OCI-LY3 (cell line): ENCODE measurements at regions not wholly inside any gene's neighbourhood (a gene's known extent, or its start where the extent isn't known, plus 50 kb on each side); places are given as distances from the start of the nearest gene placed in this dataset.

Source experiments
- H2AFZ ChIP-seq: fragments of 200-600, 300-600 bp; shearing (Covaris generic); 2 replicates; pipeline ENCODE4 v1.6.0; 2014; ENCODE audit warnings: antibody characterized with exemption, low read depth, low read length
- H3K27ac ChIP-seq: fragments of 200-600, 300-600 bp; sonication (generic); 2 replicates; pipeline ENCODE4 v1.5.1; 2014; ENCODE audit warnings: mild to moderate bottlenecking, low read length, moderate library complexity, mixed read lengths
- H3K27me3 ChIP-seq: fragments of 200-600, 300-600 bp; sonication (generic); 2 replicates; pipeline ENCODE4 v1.6.1; 2014; ENCODE audit warnings: low read depth, low read length, mixed read lengths
- H3K36me3 ChIP-seq: fragments of 200-600, 300-600 bp; sonication (generic); replicated peaks from 2 replicates; pipeline ENCODE3; 2014; ENCODE audit warnings: low read depth, low read length, mixed read lengths
- H3K4me1 ChIP-seq: fragments of 300-600, 200-600 bp; sonication (generic); 2 replicates; pipeline ENCODE4 v1.6.1; 2014; ENCODE audit warnings: low read length, mixed read lengths
- H3K4me2 ChIP-seq: fragments of 200-600, 300-600 bp; sonication (generic); 2 replicates; pipeline ENCODE4 v1.6.1; 2014; ENCODE audit warnings: low read length, mixed read lengths
- H3K4me3 ChIP-seq: fragments of 300-600, 200-600 bp; sonication (generic); 2 replicates; pipeline ENCODE4 v1.5.1; 2014; ENCODE audit warnings: antibody characterized with exemption, mild to moderate bottlenecking, low read length, moderate library complexity
- H3K79me2 ChIP-seq: fragments of 300-600, 200-600 bp; shearing (Covaris generic); 2 replicates; pipeline ENCODE4 v1.6.1; 2014; ENCODE audit warnings: mild to moderate bottlenecking, low read length, mixed read lengths
- H3K9ac ChIP-seq: fragments of 300-600, 200-600 bp; shearing (Covaris generic); 2 replicates; pipeline ENCODE4 v1.6.0; 2014; ENCODE audit warnings: mild to moderate bottlenecking, low read length, moderate library complexity
- H3K9me3 ChIP-seq: fragments of 200-600, 300-600 bp; shearing (Covaris generic); 2 replicates; pipeline ENCODE4 v1.6.1; 2014; ENCODE audit warnings: low read length, mixed read lengths; ENCODE audit not compliant: insufficient read depth
- H4K20me1 ChIP-seq: fragments of 200-600, 300-600 bp; sonication (generic); 2 replicates; pipeline ENCODE4 v1.6.1; 2016; ENCODE audit warnings: low read length, mixed read lengths; ENCODE audit not compliant: insufficient read depth
- CTCF ChIP-seq: fragments of 200-600, 300-600 bp; sonication (generic); IDR thresholded peaks from 2 replicates; pipeline ENCODE4 v1.5.1; 2014; ENCODE audit warnings: antibody characterized with exemption, low read length, low read depth
- EZH2phosphoT487 ChIP-seq: fragments of 200-600 bp; shearing (Covaris generic); IDR thresholded peaks from 2 replicates; pipeline ENCODE4 v1.6.1; 2018; ENCODE audit warnings: antibody characterized with exemption, mixed run types, low read depth

DNA sequence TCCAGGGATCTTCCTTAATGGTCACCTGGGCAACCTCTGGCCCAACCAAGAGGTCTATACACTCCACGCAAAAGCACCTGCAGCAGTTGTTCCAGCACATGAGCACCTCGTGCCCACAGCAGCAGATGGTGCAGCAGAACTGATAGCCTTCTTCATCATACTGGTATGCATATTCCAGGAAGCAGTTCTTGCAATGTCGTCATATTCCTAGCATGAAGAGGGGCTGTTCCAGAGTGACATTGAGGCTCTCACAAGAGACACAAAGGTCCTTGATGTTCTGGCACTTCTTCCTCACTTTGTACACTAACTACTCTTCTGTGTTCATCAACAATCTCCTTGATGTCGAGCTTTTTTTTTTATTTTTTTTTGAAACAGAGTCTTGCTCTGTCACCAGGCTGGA, 386.2 kb downstream of the MEIS1 start:
- Histone ChIP-seq H3K36me3 (no peaks in the 10 kb centered on the region), H3K4me1 (0 out of 2 replicates have a peak, but pooled peaks cover 4% of the 10 kb centered on the region), H3K27me3 (no peaks in the 10 kb centered on the region), H4K20me1 (no peaks in the 10 kb centered on the region), H3K4me3 (no peak overlapping the region), H3K79me2 (no peaks in the 10 kb centered on the region), H3K9ac (no peak overlapping the region), H3K27ac (no peak overlapping the region), H2AFZ (no peak overlapping the region), H3K4me2 (no peak overlapping the region), H3K9me3 (peaks cover 5% of the 10 kb centered on the region; the same call in 1 of the 2 replicates)
- TF ChIP-seq EZH2phosphoT487 = no peak
- TF ChIP-seq CTCF = no peak

DNA sequence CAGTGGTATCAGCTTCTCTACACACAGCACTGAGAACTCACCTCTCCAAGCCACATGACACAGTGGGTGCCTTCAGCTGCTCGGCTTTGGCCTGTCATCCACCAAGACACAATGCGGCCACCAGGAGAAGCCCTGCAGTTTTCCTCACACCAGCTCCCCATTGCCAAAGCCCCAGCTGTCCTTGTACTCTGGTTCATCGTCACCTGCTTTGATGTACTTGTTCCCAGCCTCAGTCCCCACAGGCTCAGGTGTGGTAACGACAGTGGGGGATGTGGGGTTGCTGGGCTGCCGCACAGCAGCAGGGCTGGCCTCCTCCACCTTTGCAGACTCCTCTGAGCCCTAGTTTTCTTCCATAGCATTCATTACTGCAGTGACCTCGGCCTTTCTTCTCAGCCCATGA, 387.3 kb downstream of the MEIS1 start:
- no peak overlapping the region for H2AFZ ChIP-seq
- no peaks in the 10 kb centered on the region for H3K36me3 ChIP-seq
- peaks cover 5% of the 10 kb centered on the region; the same call in 1 of the 2 replicates for H3K9me3 ChIP-seq
- no peak overlapping the region for H3K27ac ChIP-seq
- H3K9ac ChIP-seq = no peak overlapping the region
- no peaks in the 10 kb centered on the region for H3K79me2 ChIP-seq
- H3K4me3 ChIP-seq = no peak overlapping the region
- no peaks in the 10 kb centered on the region for H3K27me3 ChIP-seq
- TF ChIP-seq EZH2phosphoT487 = no peak
- no peak for TF ChIP-seq CTCF
- H3K4me2 ChIP-seq = no peak overlapping the region
- H3K4me1 ChIP-seq = 0 out of 2 replicates have a peak, but pooled peaks cover 4% of the 10 kb centered on the region
- no peaks in the 10 kb centered on the region for H4K20me1 ChIP-seq

DNA sequence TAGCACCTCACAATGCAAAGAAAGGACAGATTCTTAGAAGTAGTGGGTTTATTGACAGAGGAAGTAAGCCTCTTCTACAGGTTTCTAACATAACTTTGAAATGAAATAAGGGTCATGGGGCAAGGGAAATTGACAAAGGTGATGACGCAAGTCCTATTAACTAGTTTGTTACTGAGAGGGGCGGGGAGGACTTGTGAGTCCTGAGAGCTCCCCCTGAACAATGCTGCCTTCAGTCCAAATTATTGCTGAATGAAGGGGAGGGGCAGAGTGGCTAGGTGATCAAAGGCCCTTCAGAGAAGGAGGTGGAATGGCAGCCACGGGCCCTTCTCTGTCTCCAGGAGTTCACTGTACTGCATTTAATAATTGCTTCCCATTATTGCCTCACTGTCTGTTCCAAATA, 390.0 kb downstream of the MEIS1 start:
- TF ChIP-seq EZH2phosphoT487 (no peak), CTCF (no peak)
- H4K20me1 ChIP-seq = no peaks in the 10 kb centered on the region
- H3K9me3 ChIP-seq = no peaks in the 10 kb centered on the region
- no peak overlapping the region for H2AFZ ChIP-seq
- H3K4me2 ChIP-seq = no peak overlapping the region
- H3K79me2 ChIP-seq = no peaks in the 10 kb centered on the region
- H3K4me1 ChIP-seq = no peaks in the 10 kb centered on the region
- no peak overlapping the region for H3K4me3 ChIP-seq
- H3K27me3 ChIP-seq = no peaks in the 10 kb centered on the region
- no peaks in the 10 kb centered on the region for H3K36me3 ChIP-seq
- no peak overlapping the region for H3K9ac ChIP-seq
- no peak overlapping the region for H3K27ac ChIP-seq

DNA sequence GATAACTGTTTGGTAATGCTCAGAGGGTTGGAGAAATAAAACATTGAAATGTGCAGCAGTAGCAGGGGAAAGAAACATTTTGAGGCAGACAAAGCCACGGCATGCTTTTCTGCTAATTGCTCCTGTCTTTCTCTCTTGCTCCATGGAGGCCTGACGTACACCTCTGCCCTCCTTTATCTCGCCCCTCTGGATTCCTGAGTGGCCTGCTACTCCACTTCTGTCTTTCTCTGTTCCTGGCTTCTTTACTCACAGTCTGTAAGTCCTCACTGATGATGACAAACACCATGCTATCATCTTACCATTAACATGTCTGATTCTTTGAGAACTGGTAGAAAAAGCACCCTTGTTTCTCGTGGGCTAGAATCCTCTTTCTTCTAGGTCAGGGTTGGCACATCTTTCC, 392.9 kb downstream of the MEIS1 start:
- H3K4me3 ChIP-seq = no peak overlapping the region
- no peaks in the 10 kb centered on the region for H3K36me3 ChIP-seq
- no peak for TF ChIP-seq EZH2phosphoT487
- no peak for TF ChIP-seq CTCF
- no peaks in the 10 kb centered on the region for H3K4me1 ChIP-seq
- no peaks in the 10 kb centered on the region for H4K20me1 ChIP-seq
- H3K4me2 ChIP-seq = no peak overlapping the region
- H3K9ac ChIP-seq = no peak overlapping the region
- no peaks in the 10 kb centered on the region for H3K27me3 ChIP-seq
- H3K79me2 ChIP-seq = no peaks in the 10 kb centered on the region
- H3K27ac ChIP-seq = no peak overlapping the region
- no peaks in the 10 kb centered on the region for H3K9me3 ChIP-seq
- H2AFZ ChIP-seq = 0 out of 2 replicates have a peak overlapping the region, but pooled peaks have one; percentile 19
